ENCODE measurements at regions not wholly inside any gene's neighbourhood (a gene's known extent, or its start where the extent isn't known, plus 50 kb on each side); places are given as distances from the start of the nearest gene placed in this dataset.

GRCh38 chr3:11721479-11721878 is 77.8 kb upstream of the VGLL4 start:
- H3K4me1 Mint-ChIP-seq (ENCODE audit: unreplicated experiment) = peaks cover 21% of the 10 kb centered on the region
- no peak for TF ChIP-seq CTCF (IDR thresholded peaks at IDR 0.05; ENCODE audit: unreplicated experiment)
- DNase-seq (ENCODE audit: low spot score) = no peak
- peak overlapping the region; percentile 88 for H3K27ac Mint-ChIP-seq (ENCODE audit: unreplicated experiment)
- H3K27me3 Mint-ChIP-seq (ENCODE audit: unreplicated experiment) = peaks cover 1% of the 10 kb centered on the region
- H3K9me3 Mint-ChIP-seq (ENCODE audit: unreplicated experiment) = no peaks in the 10 kb centered on the region
- peaks cover 9% of the 10 kb centered on the region for H3K36me3 Mint-ChIP-seq (ENCODE audit: low read depth, unreplicated experiment)
- H3K4me3 Mint-ChIP-seq (ENCODE audit: unreplicated experiment) = peak overlapping the region; percentile 89

- no peak for TF ChIP-seq CTCF (IDR thresholded peaks at IDR 0.05; ENCODE audit: unreplicated experiment)
- DNase-seq (ENCODE audit: low spot score) = no peak
- Mint-ChIP-seq H3K27ac (ENCODE audit: unreplicated experiment) (peak overlapping the region; percentile 88), H3K4me3 (ENCODE audit: unreplicated experiment) (peak overlapping the region; percentile 89), H3K36me3 (ENCODE audit: low read depth, unreplicated experiment) (peaks cover 9% of the 10 kb centered on the region), H3K27me3 (ENCODE audit: unreplicated experiment) (peaks cover 1% of the 10 kb centered on the region), H3K4me1 (ENCODE audit: unreplicated experiment) (peaks cover 21% of the 10 kb centered on the region), H3K9me3 (ENCODE audit: unreplicated experiment) (no peaks in the 10 kb centered on the region)
Observed at GRCh38 chr3:11720917-11721411, 77.2 kb upstream of the VGLL4 start.

- DNase-seq (ENCODE audit: low spot score) = peak; percentile 49
- peaks cover 21% of the 10 kb centered on the region for H3K4me1 Mint-ChIP-seq (ENCODE audit: unreplicated experiment)
- peak overlapping the region; percentile 89 for H3K4me3 Mint-ChIP-seq (ENCODE audit: unreplicated experiment)
- H3K9me3 Mint-ChIP-seq (ENCODE audit: unreplicated experiment) = no peaks in the 10 kb centered on the region
- H3K27ac Mint-ChIP-seq (ENCODE audit: unreplicated experiment) = peak overlapping the region; percentile 88
- no peak for TF ChIP-seq CTCF (IDR thresholded peaks at IDR 0.05; ENCODE audit: unreplicated experiment)
- H3K36me3 Mint-ChIP-seq (ENCODE audit: low read depth, unreplicated experiment) = peaks cover 9% of the 10 kb centered on the region
- H3K27me3 Mint-ChIP-seq (ENCODE audit: unreplicated experiment) = peaks cover 3% of the 10 kb centered on the region
Observed at GRCh38 chr3:11720304-11720898, 76.7 kb upstream of the VGLL4 start.

GRCh38 chr3:11719406-11720303 is 75.9 kb upstream of the VGLL4 start:
- Mint-ChIP-seq H3K9me3 (ENCODE audit: unreplicated experiment) (no peaks in the 10 kb centered on the region), H3K36me3 (ENCODE audit: low read depth, unreplicated experiment) (peaks cover 9% of the 10 kb centered on the region), H3K4me1 (ENCODE audit: unreplicated experiment) (peaks cover 18% of the 10 kb centered on the region), H3K27ac (ENCODE audit: unreplicated experiment) (no peak overlapping the region), H3K4me3 (ENCODE audit: unreplicated experiment) (no peak overlapping the region), H3K27me3 (ENCODE audit: unreplicated experiment) (peaks cover 3% of the 10 kb centered on the region)
- DNase-seq (ENCODE audit: low spot score) = peak; percentile 65
- TF ChIP-seq CTCF (IDR thresholded peaks at IDR 0.05; ENCODE audit: unreplicated experiment) = no peak

Measured in endothelial cell (in vitro differentiated cells).